22Rv1 (cell line): ENCODE measurements at regions not wholly inside any gene's neighbourhood (a gene's known extent, or its start where the extent isn't known, plus 50 kb on each side); places are given as distances from the start of the nearest gene placed in this dataset.

Source experiments
- ZFX ChIP-seq: fragments of 450-650 bp; IDR thresholded peaks from 2 replicates; pipeline ENCODE4 v1.6.1; 2017; ENCODE audit warnings: antibody characterized with exemption, borderline replicate concordance
- TF ChIP-seq, protein P1 (sequence below): fragments of 450-650 bp; IDR thresholded peaks from 2 replicates; pipeline ENCODE4 v1.5.1; 2017; ENCODE audit warnings: mild to moderate bottlenecking

DNA sequence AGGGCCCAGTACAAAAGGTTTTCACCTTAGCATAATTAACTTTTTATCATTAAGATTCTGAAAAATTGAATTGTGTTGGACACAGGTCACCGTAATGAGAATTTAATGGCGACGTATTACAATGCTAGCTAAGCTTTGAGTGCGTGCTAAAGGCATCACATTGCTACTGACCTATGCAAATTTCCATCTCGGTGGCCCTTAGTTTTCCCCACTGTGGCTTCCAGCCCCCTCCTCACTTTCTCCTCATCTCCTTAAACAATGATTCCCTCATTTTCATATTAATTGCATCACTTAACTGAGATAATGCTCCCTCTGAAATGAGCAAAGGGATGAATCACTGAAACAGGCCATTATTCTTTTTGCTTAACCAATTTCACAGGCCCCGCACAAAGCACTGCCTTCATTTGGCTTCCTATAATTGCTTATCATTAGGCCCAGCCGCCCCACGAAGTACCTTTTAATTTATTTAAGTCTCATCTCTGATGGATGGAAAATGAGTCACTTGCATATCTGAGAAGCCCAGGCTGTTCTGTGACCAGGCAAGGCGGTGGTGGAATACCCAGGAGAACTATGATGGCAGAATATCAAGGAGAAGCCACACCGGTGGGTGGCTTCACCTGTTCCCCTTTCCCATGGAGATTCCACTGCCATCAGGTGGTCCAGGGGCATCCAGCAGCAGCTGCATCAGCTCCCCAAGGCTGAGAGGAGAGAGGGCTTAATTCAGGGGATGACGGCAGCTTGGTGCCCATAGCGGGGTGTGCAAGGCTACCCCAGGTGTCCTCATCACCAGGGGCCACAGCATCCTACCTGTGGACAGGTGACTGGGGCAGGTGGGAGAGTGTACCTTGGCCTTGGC, 223.8 kb upstream of the BOD1L1 start:
- TF ChIP-seq, protein P1, sequence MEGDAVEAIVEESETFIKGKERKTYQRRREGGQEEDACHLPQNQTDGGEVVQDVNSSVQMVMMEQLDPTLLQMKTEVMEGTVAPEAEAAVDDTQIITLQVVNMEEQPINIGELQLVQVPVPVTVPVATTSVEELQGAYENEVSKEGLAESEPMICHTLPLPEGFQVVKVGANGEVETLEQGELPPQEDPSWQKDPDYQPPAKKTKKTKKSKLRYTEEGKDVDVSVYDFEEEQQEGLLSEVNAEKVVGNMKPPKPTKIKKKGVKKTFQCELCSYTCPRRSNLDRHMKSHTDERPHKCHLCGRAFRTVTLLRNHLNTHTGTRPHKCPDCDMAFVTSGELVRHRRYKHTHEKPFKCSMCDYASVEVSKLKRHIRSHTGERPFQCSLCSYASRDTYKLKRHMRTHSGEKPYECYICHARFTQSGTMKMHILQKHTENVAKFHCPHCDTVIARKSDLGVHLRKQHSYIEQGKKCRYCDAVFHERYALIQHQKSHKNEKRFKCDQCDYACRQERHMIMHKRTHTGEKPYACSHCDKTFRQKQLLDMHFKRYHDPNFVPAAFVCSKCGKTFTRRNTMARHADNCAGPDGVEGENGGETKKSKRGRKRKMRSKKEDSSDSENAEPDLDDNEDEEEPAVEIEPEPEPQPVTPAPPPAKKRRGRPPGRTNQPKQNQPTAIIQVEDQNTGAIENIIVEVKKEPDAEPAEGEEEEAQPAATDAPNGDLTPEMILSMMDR: no peak
- no peak for TF ChIP-seq ZFX
